H1 (cell line): ENCODE measurements at regions not wholly inside any gene's neighbourhood (a gene's known extent, or its start where the extent isn't known, plus 50 kb on each side); places are given as distances from the start of the nearest gene placed in this dataset.
A peak's percentile ranks its signal among the peaks of the same experiment; 100 is the strongest.

Source experiments
- CTCF ChIA-PET: fragments of 300-600 bp; sonication (Branson Sonifier 250); formaldehyde crosslinking; loops from one replicate; lab custom pipeline; 2021; ENCODE audit not compliant: partially characterized antibody; lab: Charles Lee
- POLR2A ChIA-PET: fragments of 300-600 bp; sonication (Branson Sonifier 250); formaldehyde crosslinking; loops from one replicate; lab custom pipeline; 2021; ENCODE audit warnings: inconsistent platforms; ENCODE audit not compliant: partially characterized antibody; lab: Charles Lee
- DNase-seq, 2 experiments: peaks; one replicate each; pipeline versions ENCODE4 v3.0.0 to v3.0.0-alpha.2; 2010 to 2022; ENCODE audit warnings: low spot score in 2 of 2, low read depth in 1 of 2, mixed read lengths in 1 of 2
- FAIRE-seq: peaks from 2 replicates; lab custom pipeline; 2011; peaks lifted over from hg19 to GRCh38; lab: Jason Lieb, UNC
- H2AFZ ChIP-seq: 2 replicates; pipeline ENCODE4 v1.8.1; 2012; ENCODE audit warnings: low read length, inconsistent platforms
- H2AK5ac ChIP-seq: 2 replicates; pipeline ENCODE4 v1.6.1; 2013; ENCODE audit warnings: low read depth, low read length
- H2BK120ac ChIP-seq: replicated peaks from 2 replicates; pipeline ENCODE3; 2013; ENCODE audit warnings: low read depth, low read length, inconsistent platforms
- H2BK12ac ChIP-seq: 2 replicates; pipeline ENCODE4 v1.6.1; 2013; ENCODE audit warnings: low read depth, low read length
- H2BK15ac ChIP-seq: 2 replicates; pipeline ENCODE4 v1.6.1; 2013; ENCODE audit warnings: low read length
- H2BK20ac ChIP-seq: 2 replicates; pipeline ENCODE4 v1.6.1; 2013; ENCODE audit warnings: low read length
- H2BK5ac ChIP-seq: 2 replicates; pipeline ENCODE4 v1.6.1; 2013; ENCODE audit warnings: low read depth, low read length
- H3K14ac ChIP-seq: 2 replicates; pipeline ENCODE4 v1.6.1; 2013; ENCODE audit warnings: inconsistent platforms; ENCODE audit not compliant: insufficient read length
- H3K18ac ChIP-seq: 2 replicates; pipeline ENCODE4 v1.6.1; 2013; ENCODE audit warnings: low read length; ENCODE audit errors: extremely low read depth
- H3K23ac ChIP-seq: 2 replicates; pipeline ENCODE4 v1.6.1; 2013; ENCODE audit warnings: inconsistent platforms; ENCODE audit not compliant: insufficient read length
- H3K23me2 ChIP-seq: 2 replicates; pipeline ENCODE4 v1.6.1; 2013; ENCODE audit warnings: low read depth, low read length
- H3K27ac ChIP-seq: 2 replicates; pipeline ENCODE4 v1.6.1; 2011; ENCODE audit warnings: low read depth, low read length, inconsistent platforms
- H3K27me3 ChIP-seq, 4 experiments: replicated peaks in 1 of 4; 1 replicate in 1 of 4; 2 replicates in 3 of 4; pipeline versions ENCODE4 v1.6.1 to v1.8.1; 2011 to 2013; ENCODE audit warnings: low read length in 3 of 4, mild to moderate bottlenecking in 3 of 4, inconsistent platforms in 2 of 4, mixed read lengths in 2 of 4, moderate library complexity in 1 of 4; ENCODE audit not compliant: control insufficient read depth in 3 of 4, insufficient read depth in 3 of 4; ENCODE audit errors: extremely low read depth in 1 of 4
- H3K36me3 ChIP-seq, 4 experiments: 2 replicates each; pipeline versions ENCODE4 v1.6.1 to v1.8.1; 2011 to 2013; ENCODE audit warnings: mild to moderate bottlenecking in 4 of 4, low read length in 3 of 4, moderate library complexity in 2 of 4, control low read depth in 1 of 4, inconsistent platforms in 1 of 4; ENCODE audit not compliant: insufficient read depth in 4 of 4, control insufficient read depth in 2 of 4
- H3K4ac ChIP-seq: replicated peaks from 2 replicates; pipeline ENCODE3; 2013; ENCODE audit warnings: low read length, low read depth, mixed read lengths, inconsistent platforms; ENCODE audit not compliant: insufficient read length
- H3K4me1 ChIP-seq, 4 experiments: replicated peaks in 1 of 4; 1 replicate in 1 of 4; 2 replicates in 3 of 4; pipeline versions ENCODE4 v1.6.1 to v1.8.1; 2011 to 2013; ENCODE audit warnings: low read length in 3 of 4, inconsistent platforms in 2 of 4, mixed read lengths in 1 of 4; ENCODE audit not compliant: insufficient read depth in 4 of 4, control insufficient read depth in 3 of 4
- H3K4me2 ChIP-seq, 2 experiments: 2 replicates each; pipeline versions ENCODE4 v1.6.1 to v1.8.1; 2011 to 2013; ENCODE audit warnings: low read depth in 2 of 2, low read length in 2 of 2, control low read depth in 1 of 2, inconsistent platforms in 1 of 2, mild to moderate bottlenecking in 1 of 2; ENCODE audit not compliant: insufficient read depth in 1 of 2
- H3K4me3 ChIP-seq, 4 experiments: fragments of 200-600, 300-600 bp in 1 of 4; sonication (generic), shearing (Covaris generic), sonication (Bioruptor Twin) in 1 of 4; 2 replicates each; pipeline versions ENCODE4 v1.5.1 to v1.8.1; 2011 to 2016; ENCODE audit warnings: low read length in 4 of 4, low read depth in 3 of 4, control low read depth in 2 of 4, inconsistent platforms in 2 of 4, mild to moderate bottlenecking in 2 of 4, mixed read lengths in 1 of 4, moderate library complexity in 1 of 4; ENCODE audit not compliant: insufficient read depth in 2 of 4; ENCODE audit errors: extremely low read depth in 1 of 4
- H3K56ac ChIP-seq: replicated peaks from 2 replicates; pipeline ENCODE3; 2013; ENCODE audit warnings: low read depth, mild to moderate bottlenecking, mixed read lengths, low read length, inconsistent platforms; ENCODE audit not compliant: insufficient read length
- H3K79me1 ChIP-seq: 2 replicates; pipeline ENCODE4 v1.6.1; 2013; ENCODE audit warnings: low read depth, low read length, control low read depth
- H3K79me2 ChIP-seq, 2 experiments: 2 replicates each; pipeline versions ENCODE4 v1.6.1 to v1.8.1; 2012 to 2013; ENCODE audit warnings: low read length in 2 of 2, mild to moderate bottlenecking in 2 of 2, inconsistent platforms in 1 of 2; ENCODE audit not compliant: insufficient read depth in 2 of 2, control insufficient read depth in 1 of 2
- H3K9ac ChIP-seq, 4 experiments: replicated peaks in 1 of 4; 1 replicate in 1 of 4; 2 replicates in 3 of 4; pipeline versions ENCODE4 v1.6.1 to v1.8.1; 2011 to 2013; ENCODE audit warnings: low read depth in 3 of 4, low read length in 3 of 4, control low read depth in 2 of 4, mild to moderate bottlenecking in 2 of 4, moderate library complexity in 2 of 4, inconsistent platforms in 1 of 4; ENCODE audit errors: extremely low read depth in 1 of 4
- H3K9me3 ChIP-seq, 2 experiments: 2 replicates each; pipeline versions ENCODE4 v1.6.1 to v1.8.1; 2012 to 2013; ENCODE audit warnings: mild to moderate bottlenecking in 2 of 2, moderate library complexity in 2 of 2, control low read depth in 1 of 2, inconsistent platforms in 1 of 2, low read depth in 1 of 2, low read length in 1 of 2, mixed read lengths in 1 of 2; ENCODE audit not compliant: insufficient read depth in 2 of 2
- H4K20me1 ChIP-seq, 2 experiments: replicated peaks in 1 of 2; 2 replicates each; pipeline versions ENCODE3 to v1.8.1; 2011 to 2013; ENCODE audit warnings: inconsistent platforms in 2 of 2, low read length in 2 of 2, mild to moderate bottlenecking in 1 of 2; ENCODE audit not compliant: insufficient read depth in 2 of 2, control insufficient read depth in 1 of 2
- H4K5ac ChIP-seq: 2 replicates; pipeline ENCODE4 v1.6.1; 2013; ENCODE audit warnings: low read length, low read depth, mixed read lengths, inconsistent platforms; ENCODE audit not compliant: insufficient read length
- H4K8ac ChIP-seq: 2 replicates; pipeline ENCODE4 v1.8.0; 2013; ENCODE audit warnings: mild to moderate bottlenecking, moderate library complexity, low read length, inconsistent platforms; ENCODE audit not compliant: insufficient read depth; ENCODE audit errors: extremely low read depth
- H4K91ac ChIP-seq: replicated peaks from 2 replicates; pipeline ENCODE3; 2013; ENCODE audit warnings: low read length, mixed read lengths, inconsistent platforms; ENCODE audit not compliant: insufficient read length
- CBX8 ChIP-seq: fragments of 300-800, 300-1000 bp; sonication (generic); IDR thresholded peaks from 2 replicates; pipeline ENCODE4 v1.7.1; 2016; ENCODE audit warnings: low read depth, low read length, borderline replicate concordance
- CHD2 ChIP-seq: IDR thresholded peaks from 2 replicates; pipeline ENCODE4 v1.6.1; 2012; ENCODE audit warnings: low read length, improper control_type of control experiment
- GTF2F1 ChIP-seq: IDR thresholded peaks from 2 replicates; pipeline ENCODE4 v1.6.1; 2012; ENCODE audit warnings: low read depth, low read length, improper control_type of control experiment, borderline replicate concordance
- MAFK ChIP-seq: IDR thresholded peaks from 2 replicates; pipeline ENCODE4 v1.6.1; 2012; ENCODE audit warnings: low read depth, mild to moderate bottlenecking, improper control_type of control experiment, low read length
- NANOG ChIP-seq: IDR thresholded peaks from 2 replicates; pipeline ENCODE4 v1.6.1; 2011; ENCODE audit warnings: low read length, low read depth, mild to moderate bottlenecking, inconsistent platforms; ENCODE audit not compliant: insufficient read depth, poor library complexity, severe bottlenecking
- RXRA ChIP-seq: IDR thresholded peaks from 2 replicates; pipeline ENCODE4 v1.6.1; 2011; ENCODE audit warnings: low read depth, mild to moderate bottlenecking, low read length, moderate library complexity; ENCODE audit not compliant: insufficient read depth
- WGBS, 2 experiments: shearing (Covaris generic) in 1 of 2; methylation state at CpG; one replicate each; pipeline versions ENCODE4 v1.1.6 to v1.1.7; 2013 to 2015; ENCODE audit warnings: low lambda C conversion rate in 2 of 2, mixed read lengths in 2 of 2, inconsistent platforms in 1 of 2, low coverage in 1 of 2, missing lambda C conversion rate in 1 of 2; ENCODE audit not compliant: insufficient replicate concordance in 2 of 2, insufficient coverage in 1 of 2, insufficient read length in 1 of 2; ENCODE audit errors: extremely low coverage in 1 of 2, missing lambda C conversion rate in 1 of 2; 5-methylcytosine and 5-hydroxymethylcytosine counted together

DNA sequence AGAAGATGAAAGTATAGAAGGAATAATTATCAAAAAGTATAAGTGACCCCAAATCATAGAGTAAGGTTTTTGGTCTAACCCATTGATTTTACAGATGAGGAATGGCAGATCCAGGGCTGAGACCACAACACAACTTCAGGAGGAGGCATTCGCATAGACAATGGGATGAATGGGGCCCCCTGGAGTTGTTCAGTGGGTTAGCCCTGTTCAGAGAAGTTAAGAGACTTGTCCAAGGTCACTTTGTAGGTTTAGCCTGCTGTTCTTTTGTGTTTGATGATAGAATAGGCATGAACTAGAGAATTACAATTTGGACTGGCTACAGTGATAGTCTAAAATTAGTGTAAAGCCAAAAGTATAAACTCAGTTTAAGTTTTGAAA, 233.9 kb downstream of the KCNRG start:
- H3K23me2 ChIP-seq = no peaks in the 10 kb centered on the region; the same call in 1 of the 2 replicates
- H3K23ac ChIP-seq = no peak overlapping the region
- no peak for DNase-seq
- POLR2A ChIA-PET = no interaction called here
- H3K18ac ChIP-seq = no peak overlapping the region
- no peak overlapping the region for H3K14ac ChIP-seq
- H3K4me3 ChIP-seq = no peak overlapping the region
- H2BK15ac ChIP-seq = no peak overlapping the region
- H4K5ac ChIP-seq = no peak overlapping the region
- H3K27ac ChIP-seq = no peak overlapping the region
- H2BK120ac ChIP-seq = no peak overlapping the region
- no peak overlapping the region for H4K91ac ChIP-seq
- H4K20me1 ChIP-seq = no peaks in the 10 kb centered on the region
- TF ChIP-seq CBX8 (no peak), RXRA (no peak), CHD2 (no peak), GTF2F1 (no peak), NANOG (peak; percentile 38), MAFK (no peak)
- H3K27me3 ChIP-seq = no peaks in the 10 kb centered on the region
- H3K56ac ChIP-seq = no peak overlapping the region
- CTCF ChIA-PET = no interaction called here
- H3K4me1 ChIP-seq = no peaks in the 10 kb centered on the region
- H3K79me1 ChIP-seq = 0 out of 2 replicates have a peak, but pooled peaks cover 3% of the 10 kb centered on the region
- FAIRE-seq = no peak
- H2BK20ac ChIP-seq = no peak overlapping the region
- no peaks in the 10 kb centered on the region for H3K9me3 ChIP-seq
- no peak overlapping the region for H2AFZ ChIP-seq
- H4K8ac ChIP-seq = no peak overlapping the region
- no peaks in the 10 kb centered on the region for H3K79me2 ChIP-seq
- H2BK5ac ChIP-seq = no peak overlapping the region
- no peak overlapping the region for H3K4me2 ChIP-seq
- 95% methylated on average over 1 of the region's 1 CpG; no CpG with 5 or more reads in 1 of the 2 experiments for WGBS, 2 experiments
- no peak overlapping the region for H2AK5ac ChIP-seq
- H2BK12ac ChIP-seq = no peak overlapping the region
- H3K4ac ChIP-seq = no peak overlapping the region
- H3K36me3 ChIP-seq = no peaks in the 10 kb centered on the region
- no peak overlapping the region for H3K9ac ChIP-seq
